ENCODE measurements at regions not wholly inside any gene's neighbourhood (a gene's known extent, or its start where the extent isn't known, plus 50 kb on each side); places are given as distances from the start of the nearest gene placed in this dataset.

DNA sequence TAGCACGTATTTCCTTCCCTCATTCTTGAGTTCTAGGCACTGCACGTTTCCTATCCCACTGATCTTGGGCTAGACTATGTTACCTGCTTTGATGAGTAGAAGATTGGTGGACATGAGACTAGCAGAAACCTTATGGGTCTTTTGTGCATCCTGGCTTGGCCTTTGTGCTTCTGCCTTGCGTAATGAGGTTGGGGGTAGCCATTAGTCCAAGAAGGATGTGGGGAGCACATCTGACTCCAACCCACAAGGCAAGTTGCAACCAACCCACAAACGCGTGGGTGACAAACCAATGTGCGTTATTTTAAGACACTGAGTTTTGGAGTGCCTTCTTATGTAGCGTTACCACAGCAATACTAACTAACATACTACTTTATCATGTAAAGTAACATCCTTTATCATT lies 180.4 kb upstream of the IRX5 start:
- Histone ChIP-seq H3K36me3 (ENCODE audit: low read depth, missing control alignments) (no peaks in the 10 kb centered on the region), H3K4me1 (no peaks in the 10 kb centered on the region), H3K27ac (no peak overlapping the region), H3K4me3 (no peak overlapping the region), H3K27me3 (no peaks in the 10 kb centered on the region), H3K9me3 (no peaks in the 10 kb centered on the region)
- DNase-seq, result no peak
- no peak for TF ChIP-seq POLR2A (IDR thresholded peaks at IDR 0.05)
- TF ChIP-seq, protein P1, sequence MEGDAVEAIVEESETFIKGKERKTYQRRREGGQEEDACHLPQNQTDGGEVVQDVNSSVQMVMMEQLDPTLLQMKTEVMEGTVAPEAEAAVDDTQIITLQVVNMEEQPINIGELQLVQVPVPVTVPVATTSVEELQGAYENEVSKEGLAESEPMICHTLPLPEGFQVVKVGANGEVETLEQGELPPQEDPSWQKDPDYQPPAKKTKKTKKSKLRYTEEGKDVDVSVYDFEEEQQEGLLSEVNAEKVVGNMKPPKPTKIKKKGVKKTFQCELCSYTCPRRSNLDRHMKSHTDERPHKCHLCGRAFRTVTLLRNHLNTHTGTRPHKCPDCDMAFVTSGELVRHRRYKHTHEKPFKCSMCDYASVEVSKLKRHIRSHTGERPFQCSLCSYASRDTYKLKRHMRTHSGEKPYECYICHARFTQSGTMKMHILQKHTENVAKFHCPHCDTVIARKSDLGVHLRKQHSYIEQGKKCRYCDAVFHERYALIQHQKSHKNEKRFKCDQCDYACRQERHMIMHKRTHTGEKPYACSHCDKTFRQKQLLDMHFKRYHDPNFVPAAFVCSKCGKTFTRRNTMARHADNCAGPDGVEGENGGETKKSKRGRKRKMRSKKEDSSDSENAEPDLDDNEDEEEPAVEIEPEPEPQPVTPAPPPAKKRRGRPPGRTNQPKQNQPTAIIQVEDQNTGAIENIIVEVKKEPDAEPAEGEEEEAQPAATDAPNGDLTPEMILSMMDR (IDR thresholded peaks at IDR 0.05), result no peak
- 86 to 94% methylated on average over 7 of the region's 7 CpGs for WGBS, 2 donors
- intact Hi-C loops (cut with DNase I; ENCODE audit: low total_unique reads), result no loop called here

DNA sequence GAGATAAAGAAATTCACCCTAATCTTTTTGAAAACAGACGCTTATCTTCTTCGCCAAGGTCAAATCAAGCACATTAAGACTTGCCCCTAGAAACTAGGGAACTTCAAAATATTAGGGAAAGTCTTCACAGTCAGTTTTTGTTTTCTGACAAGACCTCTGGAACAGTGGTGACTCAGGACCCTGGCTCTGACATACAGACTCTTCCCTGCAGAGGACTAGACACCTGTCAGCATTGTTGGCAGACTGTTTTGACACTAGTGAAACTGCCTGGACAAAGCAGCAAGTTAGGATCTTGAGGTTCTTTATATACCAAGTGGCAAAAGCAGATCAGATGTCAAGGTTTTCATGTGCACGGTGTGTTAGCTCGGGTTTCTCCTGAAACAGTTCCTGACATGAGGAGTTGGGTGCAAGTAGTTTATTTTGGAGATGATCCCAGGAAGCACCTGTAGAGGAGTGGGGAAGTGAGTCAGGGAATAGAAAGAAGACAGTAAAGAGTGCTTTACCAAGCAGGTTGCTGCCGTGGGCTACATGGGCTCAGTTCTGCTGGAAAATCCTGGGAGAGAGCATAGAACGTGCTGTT lies 182.0 kb upstream of the IRX5 start:
- TF ChIP-seq, protein P1 (IDR thresholded peaks at IDR 0.05), result no peak
- TF ChIP-seq POLR2A (IDR thresholded peaks at IDR 0.05), result no peak
- WGBS, 2 donors, result 40 to 53% methylated on average over 6 of the region's 6 CpGs
- intact Hi-C loops (cut with DNase I; ENCODE audit: low total_unique reads), result no loop called here
- Histone ChIP-seq H3K4me3 (no peak overlapping the region), H3K9me3 (no peaks in the 10 kb centered on the region), H3K36me3 (ENCODE audit: low read depth, missing control alignments) (no peaks in the 10 kb centered on the region), H3K4me1 (no peaks in the 10 kb centered on the region), H3K27ac (no peak overlapping the region), H3K27me3 (no peaks in the 10 kb centered on the region)
- DNase-seq, result no peak

DNA sequence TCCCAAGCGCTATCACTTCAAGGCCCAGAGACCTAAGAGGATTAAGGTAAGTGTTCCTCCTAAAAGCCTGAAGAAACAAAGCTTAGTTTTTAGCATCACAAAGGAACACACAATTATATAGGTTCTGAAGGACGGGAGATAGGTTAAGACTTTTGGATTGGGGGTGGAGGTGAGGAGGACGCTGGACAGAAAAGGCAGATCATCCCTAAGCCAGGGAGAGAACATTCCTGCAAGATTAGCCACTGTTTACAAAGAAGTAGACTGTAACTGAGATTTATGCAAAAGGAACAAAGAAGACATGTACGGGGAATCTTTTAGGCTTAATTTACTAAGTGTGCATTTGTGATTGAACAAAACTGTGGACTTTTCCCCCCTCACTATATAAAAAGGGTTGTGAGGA lies 184.1 kb upstream of the IRX5 start:
- no peak for DNase-seq
- Histone ChIP-seq H3K27me3 (no peaks in the 10 kb centered on the region), H3K36me3 (ENCODE audit: low read depth, missing control alignments) (no peaks in the 10 kb centered on the region), H3K4me3 (no peak overlapping the region), H3K9me3 (no peaks in the 10 kb centered on the region), H3K4me1 (no peaks in the 10 kb centered on the region), H3K27ac (no peak overlapping the region)
- intact Hi-C loops (cut with DNase I; ENCODE audit: low total_unique reads), result no loop called here
- WGBS, 2 donors, result 84% methylated on average over 4 of the region's 4 CpGs
- no peak for TF ChIP-seq POLR2A (IDR thresholded peaks at IDR 0.05)

DNA sequence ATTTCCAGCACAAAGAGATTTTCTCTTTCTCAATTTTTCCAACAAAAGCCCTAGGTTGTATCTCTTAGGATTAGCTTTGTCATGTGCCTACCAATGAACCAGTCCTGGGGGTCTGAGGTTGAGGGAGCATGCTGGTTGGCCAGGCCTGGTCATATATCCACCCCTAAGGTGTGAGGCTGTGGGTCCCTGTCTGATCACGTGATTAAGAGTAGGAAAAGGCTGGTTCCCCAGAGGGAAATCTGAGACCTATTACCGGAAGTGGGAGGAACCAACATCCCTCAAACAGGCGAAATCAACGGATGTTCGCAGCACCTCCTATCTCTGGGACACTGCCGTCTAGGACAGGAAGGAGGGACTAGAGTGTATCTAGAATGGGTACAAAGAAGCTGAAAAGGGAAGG lies 185.7 kb upstream of the IRX5 start:
- no peak for TF ChIP-seq POLR2A (IDR thresholded peaks at IDR 0.05)
- TF ChIP-seq, protein P1 (IDR thresholded peaks at IDR 0.05), result no peak
- intact Hi-C loops (cut with DNase I; ENCODE audit: low total_unique reads), result no loop called here
- Histone ChIP-seq H3K9me3 (no peaks in the 10 kb centered on the region), H3K36me3 (ENCODE audit: low read depth, missing control alignments) (no peaks in the 10 kb centered on the region), H3K27ac (no peak overlapping the region), H3K4me3 (no peak overlapping the region), H3K4me1 (no peaks in the 10 kb centered on the region), H3K27me3 (no peaks in the 10 kb centered on the region)
- whole genome bisulfite sequencing, 2 donors, result 64 to 76% methylated on average over 6 of the region's 6 CpGs
- DNase-seq, result no peak

DNA sequence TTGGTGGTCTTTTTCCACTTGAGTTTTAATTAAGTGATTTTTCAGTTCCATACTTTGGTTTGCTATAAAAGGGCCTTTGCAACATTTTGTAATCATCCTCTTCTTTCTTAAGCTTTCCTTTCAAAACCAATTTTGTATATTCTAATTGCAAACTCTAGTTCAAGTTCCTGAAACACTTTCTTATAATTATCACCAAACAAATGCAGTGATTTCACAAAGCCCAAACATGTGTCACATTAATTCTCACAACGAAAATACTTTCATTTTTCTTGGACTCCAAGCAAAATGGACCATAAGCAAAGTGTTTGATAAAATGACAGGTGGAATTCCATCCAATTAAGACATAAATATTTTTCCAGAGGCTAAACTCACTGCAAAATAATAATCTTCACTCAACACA lies 188.2 kb upstream of the IRX5 start:
- no peaks in the 10 kb centered on the region for H3K27me3 ChIP-seq
- H3K4me1 ChIP-seq, result no peaks in the 10 kb centered on the region
- no peak overlapping the region for H3K4me3 ChIP-seq
- WGBS, 2 donors, result 40 to 59% methylated on average over 1 of the region's 1 CpG
- TF ChIP-seq, protein P1 (IDR thresholded peaks at IDR 0.05), result no peak
- no peak for TF ChIP-seq POLR2A (IDR thresholded peaks at IDR 0.05)
- no peak for DNase-seq
- intact Hi-C loops (cut with DNase I; ENCODE audit: low total_unique reads), result no loop called here
- no peaks in the 10 kb centered on the region for H3K36me3 ChIP-seq (ENCODE audit: low read depth, missing control alignments)
- no peak overlapping the region for H3K27ac ChIP-seq
- H3K9me3 ChIP-seq, result no peaks in the 10 kb centered on the region
